ENCODE measurements at regions not wholly inside any gene's neighbourhood (a gene's known extent, or its start where the extent isn't known, plus 50 kb on each side); places are given as distances from the start of the nearest gene placed in this dataset.

DNA sequence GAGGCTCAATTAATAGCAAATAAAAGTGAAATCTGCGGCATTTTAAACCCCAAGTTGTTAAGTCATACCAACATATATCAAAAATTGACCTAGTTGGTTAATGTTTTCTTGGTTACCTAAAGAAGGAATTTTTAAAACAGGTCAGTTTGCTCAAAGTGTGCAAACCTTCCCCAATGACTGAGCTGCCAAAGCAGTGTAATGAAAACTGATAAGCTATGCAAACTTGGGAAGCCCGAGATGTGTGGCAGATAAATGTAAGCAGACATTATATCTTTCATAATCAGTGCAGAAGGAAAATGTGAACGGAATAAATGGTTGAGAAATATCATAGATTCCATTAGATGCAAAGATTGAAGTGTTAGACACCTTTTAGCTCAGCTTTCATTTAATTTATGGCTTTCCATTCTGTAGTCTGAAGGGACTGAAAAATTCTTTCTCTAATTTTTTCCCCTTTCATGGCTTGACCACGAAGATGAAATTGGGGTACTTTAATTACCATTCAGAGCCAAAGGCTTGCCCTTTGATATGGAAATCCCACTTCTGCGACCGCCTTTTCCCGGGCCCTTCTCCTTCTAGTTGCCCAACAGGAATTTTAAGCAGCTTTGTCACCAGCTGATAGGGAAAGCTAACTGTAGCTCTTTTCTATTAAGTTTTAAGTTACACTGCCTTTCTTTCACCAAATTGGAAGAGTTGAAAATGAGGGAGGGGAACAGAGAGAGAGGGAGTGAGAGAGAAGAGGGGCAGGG, 306.6 kb upstream of the SOX5 start:
- Histone ChIP-seq H3K27me3 (replicated peaks in 1 of 7) (no peaks in the 10 kb centered on the region), H3K4me1 (no peaks in the 10 kb centered on the region), H3K36me3 (no peaks in the 10 kb centered on the region), H3K9me3 (peaks cover 0 to 9% (median 0%) of the 10 kb centered on the region in 8 donors), H3K27ac (no peak overlapping the region), H3K4me3 (no peak overlapping the region)
- intact Hi-C loops (cut with DNase I; ENCODE audit: low total_unique reads), result no loop called here
- TF ChIP-seq POLR2A (IDR thresholded peaks at IDR 0.05) (no peak), POLR2AphosphoS5 (IDR thresholded peaks at IDR 0.05) (no peak)
- TF ChIP-seq, protein P1, sequence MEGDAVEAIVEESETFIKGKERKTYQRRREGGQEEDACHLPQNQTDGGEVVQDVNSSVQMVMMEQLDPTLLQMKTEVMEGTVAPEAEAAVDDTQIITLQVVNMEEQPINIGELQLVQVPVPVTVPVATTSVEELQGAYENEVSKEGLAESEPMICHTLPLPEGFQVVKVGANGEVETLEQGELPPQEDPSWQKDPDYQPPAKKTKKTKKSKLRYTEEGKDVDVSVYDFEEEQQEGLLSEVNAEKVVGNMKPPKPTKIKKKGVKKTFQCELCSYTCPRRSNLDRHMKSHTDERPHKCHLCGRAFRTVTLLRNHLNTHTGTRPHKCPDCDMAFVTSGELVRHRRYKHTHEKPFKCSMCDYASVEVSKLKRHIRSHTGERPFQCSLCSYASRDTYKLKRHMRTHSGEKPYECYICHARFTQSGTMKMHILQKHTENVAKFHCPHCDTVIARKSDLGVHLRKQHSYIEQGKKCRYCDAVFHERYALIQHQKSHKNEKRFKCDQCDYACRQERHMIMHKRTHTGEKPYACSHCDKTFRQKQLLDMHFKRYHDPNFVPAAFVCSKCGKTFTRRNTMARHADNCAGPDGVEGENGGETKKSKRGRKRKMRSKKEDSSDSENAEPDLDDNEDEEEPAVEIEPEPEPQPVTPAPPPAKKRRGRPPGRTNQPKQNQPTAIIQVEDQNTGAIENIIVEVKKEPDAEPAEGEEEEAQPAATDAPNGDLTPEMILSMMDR (IDR thresholded peaks at IDR 0.05 in 8 of 11, conservative IDR thresholded peaks at IDR 0.05 in 3 of 11), result no peak
- DNase-seq, result no peak
- 80 to 87% (median 85%) methylated on average over 7 of the region's 7 CpGs for WGBS, 5 donors

DNA sequence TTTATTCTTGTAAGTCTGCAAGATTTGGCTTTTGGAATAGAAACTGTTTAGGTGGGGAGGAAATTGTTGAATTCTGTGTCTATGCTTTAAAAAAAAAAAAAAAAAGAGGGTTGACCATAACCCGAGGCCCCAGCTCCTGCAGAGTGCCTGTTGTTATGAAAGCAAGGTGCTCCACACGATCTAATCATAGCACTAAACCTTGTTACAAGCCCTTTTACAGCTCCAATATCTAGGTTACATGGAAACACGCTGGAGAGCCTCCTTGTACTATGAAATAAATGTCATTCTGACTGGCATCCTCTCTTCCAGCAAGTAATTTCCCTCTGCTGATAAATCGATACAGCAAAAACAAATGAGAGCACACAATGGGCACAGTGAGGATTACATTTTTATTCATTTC, 303.1 kb upstream of the SOX5 start:
- DNase-seq, result no peak

DNA sequence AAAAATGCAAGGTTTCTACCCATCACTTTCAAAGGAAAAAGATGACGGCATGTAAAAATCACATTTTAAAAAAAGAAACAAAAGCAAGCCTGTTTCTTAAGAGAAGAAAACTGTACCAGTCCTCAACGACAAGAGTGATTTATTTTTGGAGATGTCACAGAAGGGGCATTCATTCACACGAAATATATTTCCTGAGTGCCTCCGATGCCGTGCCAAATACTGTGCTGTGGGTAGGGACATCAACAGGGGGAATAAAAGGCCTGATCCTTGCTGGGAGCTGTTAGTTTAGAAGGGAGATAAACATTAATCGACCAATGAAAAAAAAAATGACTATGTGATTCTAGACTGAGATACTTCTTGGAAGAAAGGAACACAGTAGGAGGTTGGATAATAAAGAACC, 297.5 kb upstream of the SOX5 start:
- H3K36me3 ChIP-seq, result no peaks in the 10 kb centered on the region
- H3K4me1 ChIP-seq, result no peaks in the 10 kb centered on the region
- no peak overlapping the region for H3K4me3 ChIP-seq
- 66 to 84% (median 82%) methylated on average over 6 of the region's 6 CpGs for WGBS, 5 donors
- TF ChIP-seq POLR2A (IDR thresholded peaks at IDR 0.05) (no peak), POLR2AphosphoS5 (IDR thresholded peaks at IDR 0.05) (no peak)
- TF ChIP-seq, protein P1 (IDR thresholded peaks at IDR 0.05 in 8 of 11, conservative IDR thresholded peaks at IDR 0.05 in 3 of 11), result no peak
- intact Hi-C loops (cut with DNase I; ENCODE audit: low total_unique reads), result no loop called here
- no peaks in the 10 kb centered on the region for H3K27me3 ChIP-seq (replicated peaks in 1 of 7)
- no peaks in the 10 kb centered on the region for H3K9me3 ChIP-seq
- H3K27ac ChIP-seq, result no peak overlapping the region
- DNase-seq, result no peak

More for the DNA sequence above, 303.1 kb upstream of the SOX5 start:
- Histone ChIP-seq H3K27ac (no peak overlapping the region), H3K36me3 (no peaks in the 10 kb centered on the region), H3K9me3 (peaks cover 0 to 9% (median 0%) of the 10 kb centered on the region in 8 donors), H3K4me3 (no peak overlapping the region), H3K27me3 (replicated peaks in 1 of 7) (no peaks in the 10 kb centered on the region), H3K4me1 (no peaks in the 10 kb centered on the region)
- WGBS, 5 donors, result 60 to 69% (median 66%) methylated on average over 4 of the region's 4 CpGs
- intact Hi-C loops (cut with DNase I; ENCODE audit: low total_unique reads), result no loop called here
- no peak for TF ChIP-seq POLR2AphosphoS5 (IDR thresholded peaks at IDR 0.05)
- no peak for TF ChIP-seq POLR2A (IDR thresholded peaks at IDR 0.05)
- TF ChIP-seq, protein P1 (IDR thresholded peaks at IDR 0.05 in 8 of 11, conservative IDR thresholded peaks at IDR 0.05 in 3 of 11), result no peak

DNA sequence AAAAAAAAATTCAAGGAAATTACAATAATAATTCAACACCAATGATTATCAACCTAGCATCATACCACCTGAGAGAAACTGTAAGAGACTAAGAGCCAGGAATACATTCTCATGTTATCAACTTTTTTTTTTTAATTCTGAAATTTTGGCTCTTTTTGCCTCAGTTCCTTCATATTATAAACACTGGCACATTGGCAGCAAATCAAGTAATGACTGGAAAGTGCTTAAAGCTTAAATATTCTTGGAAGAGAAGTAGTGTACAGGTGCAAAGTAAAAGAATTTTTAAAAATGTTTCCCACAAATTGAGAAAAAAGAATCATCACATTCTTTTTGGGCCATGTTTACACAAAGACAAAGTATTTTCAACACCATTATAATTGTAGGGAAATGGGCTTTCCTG, 296.9 kb upstream of the SOX5 start:
- no peak for DNase-seq
- intact Hi-C loops (cut with DNase I; ENCODE audit: low total_unique reads), result no loop called here

More for the DNA sequence above, 296.9 kb upstream of the SOX5 start:
- Histone ChIP-seq H3K4me1 (no peaks in the 10 kb centered on the region), H3K27me3 (replicated peaks in 1 of 7) (no peaks in the 10 kb centered on the region), H3K36me3 (no peaks in the 10 kb centered on the region), H3K4me3 (no peak overlapping the region), H3K9me3 (no peaks in the 10 kb centered on the region), H3K27ac (no peak overlapping the region)
- TF ChIP-seq POLR2AphosphoS5 (IDR thresholded peaks at IDR 0.05) (no peak), POLR2A (IDR thresholded peaks at IDR 0.05) (no peak)
- TF ChIP-seq, protein P1 (IDR thresholded peaks at IDR 0.05 in 8 of 11, conservative IDR thresholded peaks at IDR 0.05 in 3 of 11), result no peak

Measured in spleen (tissue), 11 donors.